ENCODE measurements at regions not wholly inside any gene's neighbourhood (a gene's known extent, or its start where the extent isn't known, plus 50 kb on each side); places are given as distances from the start of the nearest gene placed in this dataset.

- Histone ChIP-seq H4K20me1 (ENCODE audit: insufficient read depth) (no peaks in the 10 kb centered on the region), H3K27me3 (ENCODE audit: insufficient read depth, low read length) (no peaks in the 10 kb centered on the region), H3K4me2 (ENCODE audit: low read length) (no peak overlapping the region), H3K9me3 (ENCODE audit: control insufficient read depth in 1 of 2, insufficient read depth in 1 of 2, low read depth in 1 of 2, low read length in 2 of 2) (peaks cover 0 to 5% of the 10 kb centered on the region in 2 experiments; a peak in 1 of 4 replicates), H3K4me1 (ENCODE audit: control insufficient read depth in 1 of 2, insufficient read depth in 2 of 2, low read length in 2 of 2) (no peaks in the 10 kb centered on the region), H3K79me2 (ENCODE audit: insufficient read depth, low read length) (no peaks in the 10 kb centered on the region), H3K4me3 (replicated peaks in 1 of 2; ENCODE audit: low read depth in 1 of 2, low read length in 2 of 2) (no peak overlapping the region), H3K27ac (ENCODE audit: low read depth, low read length) (no peak overlapping the region), H3K36me3 (ENCODE audit: control insufficient read depth in 1 of 2, insufficient read depth in 2 of 2, low read length in 2 of 2) (no peaks in the 10 kb centered on the region), H3K9ac (ENCODE audit: low read length) (no peak overlapping the region), H3K9me2 (ENCODE audit: insufficient read depth) (no peaks in the 10 kb centered on the region), H2AFZ (ENCODE audit: low read depth, low read length, poor library complexity, severe bottlenecking) (no peak overlapping the region)
- CTCF ChIA-PET: no interaction called here
- intact Hi-C loops (cut with micrococcal nuclease): no loop called here
- POLR2A ChIA-PET: no interaction called here
- no TSS peak for BruUV-seq (replicated peaks)
- no peak for TF ChIP-seq CBX3 (IDR thresholded peaks at IDR 0.05; ENCODE audit: low read depth)
- no peak for TF ChIP-seq CTCF (IDR thresholded peaks at IDR 0.05 in 2 of 3, conservative IDR thresholded peaks at IDR 0.05 in 1 of 3; ENCODE audit: borderline replicate concordance in 1 of 3, insufficient read depth in 1 of 3, low read depth in 2 of 3, low read length in 2 of 3)
- TF ChIP-seq EZH2phosphoT487 (IDR thresholded peaks at IDR 0.05; ENCODE audit: borderline replicate concordance): no peak
- TF ChIP-seq RAD21 (IDR thresholded peaks at IDR 0.05; ENCODE audit: low read depth): no peak
- TF ChIP-seq EZH2 (IDR thresholded peaks at IDR 0.05): no peak
- no peak for TF ChIP-seq REST (IDR thresholded peaks at IDR 0.05; ENCODE audit: low read depth)
- no peak for TF ChIP-seq YY1 (IDR thresholded peaks at IDR 0.05; ENCODE audit: extremely low read depth, insufficient replicate concordance, low read depth, low read length)
- no peak for TF ChIP-seq POLR2A (IDR thresholded peaks at IDR 0.05; ENCODE audit: borderline replicate concordance, extremely low read depth, insufficient read depth, insufficient read length)
- TF ChIP-seq SP1 (IDR thresholded peaks at IDR 0.05; ENCODE audit: low read depth): no peak
- no peak for DNase-seq (ENCODE audit: low read depth, low spot score)
- ATAC-seq: no peak
- RAD21 ChIA-PET (ENCODE audit: low non-redundant PET in 1 of 2, low total read pairs in 2 of 2, uncharacterized antibody in 2 of 2, unreplicated experiment in 2 of 2): no interaction called here
Observed at GRCh38 chr5:124207118-124207517, 539.3 kb downstream of the ZNF608 start.

Data from HCT116 (cell line).